Vagina (tissue), 2 donors: ENCODE measurements at regions not wholly inside any gene's neighbourhood (a gene's known extent, or its start where the extent isn't known, plus 50 kb on each side); places are given as distances from the start of the nearest gene placed in this dataset.

Experiments used
- POLR2AphosphoS5 ChIP-seq, 2 donors: sonication (generic); formaldehyde crosslinking; IDR thresholded peaks; one replicate each; pipeline ENCODE4 v1.9.0; 2017; ENCODE audit warnings: antibody characterized with exemption in 2 of 2, mild to moderate bottlenecking in 2 of 2, low read depth in 1 of 2; ENCODE audit not compliant: insufficient read depth in 1 of 2
- TF ChIP-seq, protein P1 (sequence below), 3 experiments: fragments of 450-650 bp in 2 of 3; fragments of 200-600 bp in 1 of 3; sonication (generic) in 1 of 3; IDR thresholded peaks; one replicate each; pipeline ENCODE4 v1.5.1; 2017 to 2019; ENCODE audit warnings: antibody characterized with exemption in 3 of 3, mild to moderate bottlenecking in 2 of 3, moderate library complexity in 2 of 3

DNA sequence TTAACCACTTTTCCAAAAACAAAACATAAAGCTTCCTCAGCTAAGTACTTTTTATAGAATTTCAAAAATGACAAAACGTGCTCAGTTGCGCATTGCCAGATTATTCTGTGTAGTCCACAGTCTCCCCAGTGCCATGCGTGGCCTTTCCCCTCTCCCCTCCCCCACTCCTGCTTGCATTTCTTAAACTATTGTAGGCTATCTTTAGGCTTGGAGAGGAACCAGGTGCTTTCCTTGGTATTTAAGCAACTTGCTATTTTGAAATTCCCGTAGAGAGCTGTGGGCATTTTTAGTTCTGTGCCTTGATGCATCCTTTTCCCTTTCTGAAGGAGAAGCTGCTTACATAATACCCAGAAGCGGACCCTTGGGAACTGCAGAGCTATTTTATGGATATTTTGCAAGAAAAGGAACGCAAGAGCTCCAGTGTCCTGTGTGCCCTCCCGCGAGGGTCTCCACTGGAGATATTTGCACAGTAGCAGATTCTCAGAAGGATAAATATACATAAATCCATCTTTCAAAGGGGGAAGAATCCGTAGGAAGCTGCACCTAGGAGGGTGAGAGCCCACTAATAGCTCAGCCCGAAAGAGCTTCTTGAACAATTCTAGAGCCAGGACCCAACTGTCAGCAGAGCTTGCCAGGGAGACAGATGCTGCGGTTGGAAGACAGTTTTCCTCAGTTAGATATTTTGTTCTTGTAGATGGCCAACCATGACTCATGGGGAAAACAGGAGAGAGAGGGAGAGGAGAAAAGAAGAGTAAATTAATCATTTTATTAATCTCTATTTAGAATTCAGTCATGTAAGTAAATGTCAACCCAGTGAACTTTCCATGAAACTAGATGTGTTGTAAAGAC is 1298.3 kb upstream of the WWC1 start:
- no peak for TF ChIP-seq POLR2AphosphoS5 (IDR thresholded peaks at IDR 0.05; ENCODE audit: insufficient read depth in 1 of 2, low read depth in 1 of 2)
- TF ChIP-seq, protein P1, sequence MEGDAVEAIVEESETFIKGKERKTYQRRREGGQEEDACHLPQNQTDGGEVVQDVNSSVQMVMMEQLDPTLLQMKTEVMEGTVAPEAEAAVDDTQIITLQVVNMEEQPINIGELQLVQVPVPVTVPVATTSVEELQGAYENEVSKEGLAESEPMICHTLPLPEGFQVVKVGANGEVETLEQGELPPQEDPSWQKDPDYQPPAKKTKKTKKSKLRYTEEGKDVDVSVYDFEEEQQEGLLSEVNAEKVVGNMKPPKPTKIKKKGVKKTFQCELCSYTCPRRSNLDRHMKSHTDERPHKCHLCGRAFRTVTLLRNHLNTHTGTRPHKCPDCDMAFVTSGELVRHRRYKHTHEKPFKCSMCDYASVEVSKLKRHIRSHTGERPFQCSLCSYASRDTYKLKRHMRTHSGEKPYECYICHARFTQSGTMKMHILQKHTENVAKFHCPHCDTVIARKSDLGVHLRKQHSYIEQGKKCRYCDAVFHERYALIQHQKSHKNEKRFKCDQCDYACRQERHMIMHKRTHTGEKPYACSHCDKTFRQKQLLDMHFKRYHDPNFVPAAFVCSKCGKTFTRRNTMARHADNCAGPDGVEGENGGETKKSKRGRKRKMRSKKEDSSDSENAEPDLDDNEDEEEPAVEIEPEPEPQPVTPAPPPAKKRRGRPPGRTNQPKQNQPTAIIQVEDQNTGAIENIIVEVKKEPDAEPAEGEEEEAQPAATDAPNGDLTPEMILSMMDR (IDR thresholded peaks at IDR 0.05): no peak
